PC-3 (cell line): ENCODE measurements at regions not wholly inside any gene's neighbourhood (a gene's known extent, or its start where the extent isn't known, plus 50 kb on each side); places are given as distances from the start of the nearest gene placed in this dataset.

Source experiments
- ATAC-seq: fragments of 200-7000 bp; cut with Tn5 transposase; 2 replicates; pipeline ENCODE4 v1.9.1; 2020; ENCODE audit warnings: mild to moderate bottlenecking, moderate library complexity
- BruUV-seq: library from RNA; stranded (reverse); fragments of 400-500 nt; replicated peaks from 2 replicates; lab custom pipeline; 2021; lab: Mats Ljungman, UMichigan
- CTCF ChIA-PET: fragments of 300-600 bp; sonication (Branson Sonifier 250); formaldehyde crosslinking; loops from one replicate; lab custom pipeline; 2022; ENCODE audit warnings: antibody characterized with exemption; lab: Charles Lee
- POLR2A ChIA-PET: fragments of 300-600 bp; sonication (Branson Sonifier 250); formaldehyde crosslinking; loops from one replicate; lab custom pipeline; 2022; ENCODE audit warnings: antibody characterized with exemption; ENCODE audit not compliant: unreplicated experiment; lab: Charles Lee
- DNase-seq: peaks from one replicate; pipeline ENCODE4 v3.0.0-alpha.2; 2015
- H2AFZ ChIP-seq: fragments of 300-600 bp; sonication (generic); 2 replicates; pipeline ENCODE4 v1.6.0; 2016; ENCODE audit warnings: antibody characterized with exemption, low read length
- H3F3A ChIP-seq: fragments of 300-600 bp; sonication (generic); one replicate; pipeline ENCODE4 v1.6.0; 2017; ENCODE audit warnings: antibody characterized with exemption, low read length, control low read depth, mild to moderate bottlenecking; ENCODE audit not compliant: unreplicated experiment
- H3K27ac ChIP-seq: fragments of 300-600 bp; sonication (generic); 2 replicates; pipeline ENCODE4 v1.5.1; 2016; ENCODE audit warnings: mild to moderate bottlenecking, low read length
- H3K27me3 ChIP-seq: fragments of 300-600 bp; sonication (generic); 2 replicates; pipeline ENCODE4 v1.6.1; 2016; ENCODE audit warnings: low read length, mixed read lengths
- H3K36me3 ChIP-seq: fragments of 300-600 bp; sonication (generic); 2 replicates; pipeline ENCODE4 v1.6.1; 2016; ENCODE audit warnings: low read depth, mixed run types, low read length, mixed read lengths
- H3K4me1 ChIP-seq: fragments of 300-600 bp; sonication (generic); 2 replicates; pipeline ENCODE4 v1.5.1; 2016; ENCODE audit warnings: low read length; ENCODE audit not compliant: insufficient read depth
- H3K4me2 ChIP-seq: fragments of 300-600 bp; sonication (generic); 2 replicates; pipeline ENCODE4 v1.6.0; 2016; ENCODE audit warnings: low read length
- H3K4me3 ChIP-seq: fragments of 300-600 bp; sonication (generic); 2 replicates; pipeline ENCODE4 v1.5.1; 2016; ENCODE audit warnings: mild to moderate bottlenecking, low read length, mixed read lengths
- H3K79me2 ChIP-seq: fragments of 300-600 bp; sonication (generic); 2 replicates; pipeline ENCODE4 v1.6.1; 2017; ENCODE audit warnings: low read length, mixed read lengths
- H3K9ac ChIP-seq: fragments of 300-600 bp; sonication (generic); 2 replicates; pipeline ENCODE4 v1.6.0; 2016; ENCODE audit warnings: mild to moderate bottlenecking, low read length
- H3K9me2 ChIP-seq: fragments of 300-600 bp; sonication (generic); replicated peaks from 2 replicates; pipeline ENCODE4 v1.6.1; 2016; ENCODE audit warnings: mixed run types, low read length, mixed read lengths
- H3K9me3 ChIP-seq: fragments of 300-600 bp; sonication (generic); 2 replicates; pipeline ENCODE4 v1.6.1; 2016; ENCODE audit warnings: low read length, mixed read lengths
- H4K20me1 ChIP-seq: fragments of 300-600 bp; sonication (generic); 2 replicates; pipeline ENCODE4 v1.6.1; 2016; ENCODE audit warnings: low read length, mixed read lengths
- CTCF ChIP-seq: fragments of 300-600 bp; sonication (generic); conservative IDR thresholded peaks from 2 replicates; pipeline ENCODE4 v1.5.1; 2017; ENCODE audit warnings: antibody characterized with exemption, low read depth, mild to moderate bottlenecking, low read length
- EZH2 ChIP-seq: fragments of 300-600 bp; sonication (generic); IDR thresholded peaks from one replicate; pipeline ENCODE4 v1.6.1; 2017; ENCODE audit warnings: antibody characterized with exemption, mild to moderate bottlenecking, low read length; ENCODE audit not compliant: unreplicated experiment
- EZH2phosphoT487 ChIP-seq: fragments of 300-600 bp; sonication (generic); IDR thresholded peaks from 2 replicates; pipeline ENCODE4 v1.6.1; 2018; ENCODE audit warnings: mild to moderate bottlenecking, antibody characterized with exemption, low read length, borderline replicate concordance
- intact Hi-C: fragments of 100-400 bp; cut with micrococcal nuclease; formaldehyde crosslinking; loops from 2 replicates; pipeline ENCODE4 v1.9.0; 2023

GRCh38 chr6:134596191-134596590, 278.3 kb upstream of the SGK1 start:
- ChIA-PET POLR2A (no interaction called here), CTCF (no interaction called here)
- Histone ChIP-seq H3K9me2 (no peaks in the 10 kb centered on the region), H3K9me3 (no peaks in the 10 kb centered on the region), H3K27me3 (no peaks in the 10 kb centered on the region), H3K9ac (no peak overlapping the region), H3F3A (no peaks in the 10 kb centered on the region), H3K79me2 (no peaks in the 10 kb centered on the region), H3K4me3 (no peak overlapping the region), H4K20me1 (no peaks in the 10 kb centered on the region), H3K36me3 (no peaks in the 10 kb centered on the region), H3K4me2 (no peak overlapping the region), H3K27ac (no peak overlapping the region), H2AFZ (no peak overlapping the region), H3K4me1 (no peaks in the 10 kb centered on the region)
- no peak for DNase-seq
- ATAC-seq: no peak
- no TSS peak for BruUV-seq
- intact Hi-C loops: no loop called here
- TF ChIP-seq CTCF: no peak
- no peak for TF ChIP-seq EZH2phosphoT487
- TF ChIP-seq EZH2: no peak

GRCh38 chr6:134594881-134595280, 277.0 kb upstream of the SGK1 start:
- Histone ChIP-seq H2AFZ (no peak overlapping the region), H3K4me1 (peaks cover 8% of the 10 kb centered on the region), H3K4me3 (no peak overlapping the region), H3K79me2 (no peaks in the 10 kb centered on the region), H3K9me3 (no peaks in the 10 kb centered on the region), H3K27ac (no peak overlapping the region), H3K27me3 (no peaks in the 10 kb centered on the region), H3K4me2 (no peak overlapping the region), H4K20me1 (no peaks in the 10 kb centered on the region), H3K9ac (no peak overlapping the region), H3K9me2 (no peaks in the 10 kb centered on the region), H3F3A (no peaks in the 10 kb centered on the region), H3K36me3 (no peaks in the 10 kb centered on the region)
- POLR2A ChIA-PET: no interaction called here
- no TSS peak for BruUV-seq
- CTCF ChIA-PET: no interaction called here
- ATAC-seq (no peak), DNase-seq (no peak)
- intact Hi-C loops: no loop called here
- TF ChIP-seq EZH2: no peak
- TF ChIP-seq EZH2phosphoT487: no peak
- TF ChIP-seq CTCF: no peak

- Histone ChIP-seq H3K27ac (no peak overlapping the region), H3K4me2 (no peak overlapping the region), H3K9me2 (no peaks in the 10 kb centered on the region), H3K27me3 (no peaks in the 10 kb centered on the region), H3K4me3 (no peak overlapping the region), H3K4me1 (peaks cover 15% of the 10 kb centered on the region), H3K36me3 (no peaks in the 10 kb centered on the region), H3K79me2 (no peaks in the 10 kb centered on the region), H4K20me1 (no peaks in the 10 kb centered on the region), H3K9ac (no peak overlapping the region), H2AFZ (no peak overlapping the region), H3F3A (no peaks in the 10 kb centered on the region), H3K9me3 (no peaks in the 10 kb centered on the region)
- BruUV-seq: no TSS peak
- intact Hi-C loops: no loop called here
- ChIA-PET CTCF (no interaction called here), POLR2A (no interaction called here)
- DNase-seq (no peak), ATAC-seq (no peak)
- no peak for TF ChIP-seq EZH2phosphoT487
- no peak for TF ChIP-seq CTCF
- TF ChIP-seq EZH2: no peak
Observed at GRCh38 chr6:134593887-134594286, 276.0 kb upstream of the SGK1 start.
